GM13977 (cell line): ENCODE measurements at regions not wholly inside any gene's neighbourhood (a gene's known extent, or its start where the extent isn't known, plus 50 kb on each side); places are given as distances from the start of the nearest gene placed in this dataset.
"Not testable (repeated sequence)": the region's sequence is repeated elsewhere in the genome, so short reads cannot be mapped to it uniquely, and the experiment has no call there.

ENCODE experiments used
- DNase-seq: peaks from one replicate; pipeline ENCODE4 v3.0.0; 2012; ENCODE audit warnings: low spot score
- in situ Hi-C: fragments of 300-500 bp; cut with MboI; formaldehyde crosslinking; loops from one replicate; pipeline ENCODE4 v1.12.0; 2022; ENCODE audit warnings: low sequenced_read_pairs, low pct_unique_long_range_greater_than_20kb, mixed read lengths, inconsistent platforms; ENCODE audit not compliant: unreplicated experiment
- TF ChIP-seq, protein P1 (sequence below): IDR thresholded peaks from 2 replicates; pipeline ENCODE4 v1.5.1; 2012; ENCODE audit warnings: mild to moderate bottlenecking, control low read depth; ENCODE audit not compliant: insufficient read depth; ENCODE audit errors: extremely low read depth, missing control alignments

GRCh38 chr3:118537454-118537853 is 497.2 kb downstream of the IGSF11 start:
- in situ Hi-C loops: no loop called here
- no peak for DNase-seq
- TF ChIP-seq, protein P1, sequence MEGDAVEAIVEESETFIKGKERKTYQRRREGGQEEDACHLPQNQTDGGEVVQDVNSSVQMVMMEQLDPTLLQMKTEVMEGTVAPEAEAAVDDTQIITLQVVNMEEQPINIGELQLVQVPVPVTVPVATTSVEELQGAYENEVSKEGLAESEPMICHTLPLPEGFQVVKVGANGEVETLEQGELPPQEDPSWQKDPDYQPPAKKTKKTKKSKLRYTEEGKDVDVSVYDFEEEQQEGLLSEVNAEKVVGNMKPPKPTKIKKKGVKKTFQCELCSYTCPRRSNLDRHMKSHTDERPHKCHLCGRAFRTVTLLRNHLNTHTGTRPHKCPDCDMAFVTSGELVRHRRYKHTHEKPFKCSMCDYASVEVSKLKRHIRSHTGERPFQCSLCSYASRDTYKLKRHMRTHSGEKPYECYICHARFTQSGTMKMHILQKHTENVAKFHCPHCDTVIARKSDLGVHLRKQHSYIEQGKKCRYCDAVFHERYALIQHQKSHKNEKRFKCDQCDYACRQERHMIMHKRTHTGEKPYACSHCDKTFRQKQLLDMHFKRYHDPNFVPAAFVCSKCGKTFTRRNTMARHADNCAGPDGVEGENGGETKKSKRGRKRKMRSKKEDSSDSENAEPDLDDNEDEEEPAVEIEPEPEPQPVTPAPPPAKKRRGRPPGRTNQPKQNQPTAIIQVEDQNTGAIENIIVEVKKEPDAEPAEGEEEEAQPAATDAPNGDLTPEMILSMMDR: no peak

DNA sequence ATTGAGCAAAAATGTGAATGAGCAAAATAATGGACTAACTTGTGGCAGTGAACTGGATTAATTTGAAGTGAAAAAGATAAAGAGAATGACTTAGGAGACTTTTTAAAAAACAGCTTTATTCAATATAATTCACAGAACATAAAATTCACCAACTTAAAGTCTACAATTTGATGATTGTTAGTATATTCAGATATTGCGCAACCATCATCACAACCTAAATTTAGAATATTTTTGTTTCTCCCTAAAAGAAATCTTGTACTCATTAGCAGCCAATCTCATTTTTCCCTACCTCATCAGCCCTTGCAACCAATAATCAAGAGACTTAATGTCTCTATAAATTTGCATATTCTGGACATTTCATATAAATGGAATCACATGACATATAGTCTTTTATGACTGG is 496.5 kb downstream of the IGSF11 start:
- no peak for DNase-seq
- in situ Hi-C loops: no loop called here
- TF ChIP-seq, protein P1: no peak

DNA sequence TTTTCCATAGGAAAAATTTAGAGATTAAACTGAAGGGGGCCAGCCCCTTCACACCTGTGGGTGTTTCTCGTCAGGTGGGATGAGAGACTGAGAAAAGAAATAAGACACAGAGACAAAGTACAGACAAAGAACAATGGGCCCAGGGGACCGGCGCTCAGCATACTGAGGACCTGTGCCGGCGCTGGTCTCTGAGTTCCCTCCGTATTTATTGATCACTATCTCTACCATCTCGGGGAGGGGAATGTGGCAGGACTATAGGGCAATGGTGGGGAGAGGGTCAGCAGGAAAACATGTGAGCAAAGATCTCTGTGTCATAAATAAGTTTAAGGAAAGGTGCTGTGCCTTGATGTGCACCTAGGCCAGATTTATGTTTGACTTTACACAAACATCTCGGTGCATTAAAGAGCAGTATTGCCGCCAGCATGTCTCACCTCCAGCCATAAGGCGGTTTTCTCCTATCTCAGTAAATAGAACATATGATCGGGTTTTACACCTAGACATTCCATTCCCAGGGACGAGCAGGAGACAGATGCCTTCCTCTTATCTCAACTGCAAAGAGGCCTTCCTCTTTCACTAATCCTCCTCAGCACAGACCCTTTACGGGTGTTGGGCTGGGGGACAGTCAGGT is 494.7 kb downstream of the IGSF11 start:
- in situ Hi-C loops, DNase-seq: not testable (repeated sequence)

GRCh38 chr3:118540448-118540821 is 494.2 kb downstream of the IGSF11 start:
- in situ Hi-C loops, DNase-seq: not testable (repeated sequence)

DNA sequence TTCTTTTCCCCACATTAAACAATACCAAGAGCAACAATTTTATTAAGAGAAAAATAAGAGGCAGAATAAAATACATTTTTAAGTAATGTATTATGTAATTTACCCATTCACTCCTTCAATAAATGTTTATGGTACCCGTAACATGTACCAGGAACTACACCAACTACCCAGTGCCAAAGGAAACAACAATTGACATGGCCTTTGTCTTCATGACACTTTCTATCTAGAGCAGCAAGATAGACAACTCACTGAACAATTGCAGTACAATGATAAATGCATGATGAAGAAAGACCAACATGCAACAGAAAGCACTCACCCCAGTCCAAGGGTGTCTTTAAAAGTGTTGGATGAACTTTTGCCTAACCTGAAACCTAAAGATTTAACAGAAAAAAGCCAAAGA is 493.8 kb downstream of the IGSF11 start:
- TF ChIP-seq, protein P1: no peak
- in situ Hi-C loops: no loop called here
- no peak for DNase-seq

DNA sequence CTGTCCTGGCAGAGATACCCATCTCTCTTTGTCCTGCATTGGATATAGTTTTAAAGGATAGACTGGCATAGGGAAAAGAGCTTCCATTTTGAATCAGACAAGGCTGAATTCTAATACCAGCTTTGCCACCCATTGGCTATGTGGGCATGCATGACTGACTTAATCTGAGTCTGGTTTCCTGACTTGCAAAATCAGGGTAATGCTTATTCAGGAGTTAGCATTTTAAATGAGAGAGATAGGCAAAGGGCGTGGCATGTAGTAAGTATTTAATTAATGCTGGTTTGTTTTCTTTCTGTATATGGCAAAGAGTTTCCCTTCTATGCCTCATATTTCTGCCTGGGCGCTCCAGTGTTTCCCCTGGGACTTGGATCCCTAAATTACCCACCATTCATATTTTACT is 492.9 kb downstream of the IGSF11 start:
- in situ Hi-C loops: no loop called here
- DNase-seq: no peak
- TF ChIP-seq, protein P1: no peak

GRCh38 chr3:118543832-118544231 is 490.8 kb downstream of the IGSF11 start:
- in situ Hi-C loops: no loop called here
- TF ChIP-seq, protein P1: no peak
- DNase-seq: no peak

- in situ Hi-C loops: no loop called here
- TF ChIP-seq, protein P1: no peak
- DNase-seq: no peak
Observed at GRCh38 chr3:118544458-118544857, 490.2 kb downstream of the IGSF11 start.
